WERI-Rb-1 (cell line): ENCODE measurements at regions not wholly inside any gene's neighbourhood (a gene's known extent, or its start where the extent isn't known, plus 50 kb on each side); places are given as distances from the start of the nearest gene placed in this dataset.

Experiments
- DNase-seq: peaks from one replicate; pipeline ENCODE4 v3.0.0-alpha.2; 2020
- H3K27ac ChIP-seq: fragments of 250-450 bp; sonication (Bioruptor Pico); 2 replicates; pipeline ENCODE4 v1.5.1; 2020; ENCODE audit warnings: mild to moderate bottlenecking, moderate library complexity
- H3K27me3 ChIP-seq: fragments of 250-450 bp; sonication (Bioruptor Pico); 2 replicates; pipeline ENCODE4 v1.5.1; 2021; ENCODE audit warnings: mild to moderate bottlenecking, low read depth, moderate library complexity; ENCODE audit not compliant: insufficient read depth, severe bottlenecking
- H3K36me3 ChIP-seq: fragments of 250-450 bp; sonication (Bioruptor Pico); 2 replicates; pipeline ENCODE4 v1.5.1; 2020; ENCODE audit warnings: mild to moderate bottlenecking, moderate library complexity
- H3K4me3 ChIP-seq: 2 replicates; pipeline ENCODE4 v1.5.1; 2011; ENCODE audit warnings: low read depth, mild to moderate bottlenecking, control low read depth, low read length
- H3K9me3 ChIP-seq: fragments of 250-450 bp; sonication (Bioruptor Pico); 2 replicates; pipeline ENCODE4 v1.5.1; 2021; ENCODE audit warnings: mild to moderate bottlenecking, moderate library complexity; ENCODE audit not compliant: severe bottlenecking
- TF ChIP-seq, protein P1 (sequence below): IDR thresholded peaks from 2 replicates; pipeline ENCODE4 v1.5.1; 2011; ENCODE audit warnings: low read depth, mild to moderate bottlenecking, control low read depth, inconsistent platforms, low read length

DNA sequence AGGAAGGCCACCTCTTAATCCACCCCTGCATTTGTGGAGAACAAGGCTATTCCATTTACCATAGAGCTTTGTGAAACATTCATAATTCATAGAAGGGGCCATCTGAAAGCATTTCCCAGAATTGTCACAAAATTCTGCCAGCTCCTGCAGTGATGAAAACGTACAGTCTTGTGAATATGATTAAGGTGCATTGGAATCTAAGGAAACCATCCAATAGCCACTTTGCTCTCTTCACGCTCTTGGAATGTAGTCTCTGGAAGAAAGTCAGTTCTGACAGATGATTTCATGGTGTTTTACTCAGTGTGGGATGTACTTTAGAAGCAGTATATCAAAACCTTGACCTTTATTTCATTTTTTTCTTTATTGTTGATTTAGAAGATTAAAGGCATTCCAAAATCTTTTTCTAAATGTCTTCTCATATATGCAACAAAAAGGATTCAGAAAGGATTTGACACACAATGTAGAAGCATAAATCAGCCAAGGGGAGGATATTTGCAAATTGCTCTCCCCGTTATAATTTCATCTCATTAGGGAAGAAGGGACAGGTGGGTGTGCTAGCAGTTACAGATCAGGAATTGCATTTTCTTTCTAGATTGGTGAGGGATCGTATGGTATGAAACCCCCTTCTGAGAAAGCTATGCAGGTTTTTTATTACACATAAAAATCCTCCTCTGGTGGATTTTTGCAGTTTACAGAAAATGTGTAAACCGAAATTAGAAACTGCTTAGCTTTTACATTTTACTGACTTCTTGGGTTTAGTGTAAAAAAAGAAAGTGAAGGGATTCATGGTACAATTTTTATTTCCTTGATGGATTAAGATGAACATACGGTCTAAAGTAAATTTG is 390.2 kb downstream of the LRIG3 start:
- no peaks in the 10 kb centered on the region for H3K27me3 ChIP-seq
- H3K36me3 ChIP-seq = no peaks in the 10 kb centered on the region
- H3K4me3 ChIP-seq = no peak overlapping the region
- DNase-seq = no peak
- TF ChIP-seq, protein P1, sequence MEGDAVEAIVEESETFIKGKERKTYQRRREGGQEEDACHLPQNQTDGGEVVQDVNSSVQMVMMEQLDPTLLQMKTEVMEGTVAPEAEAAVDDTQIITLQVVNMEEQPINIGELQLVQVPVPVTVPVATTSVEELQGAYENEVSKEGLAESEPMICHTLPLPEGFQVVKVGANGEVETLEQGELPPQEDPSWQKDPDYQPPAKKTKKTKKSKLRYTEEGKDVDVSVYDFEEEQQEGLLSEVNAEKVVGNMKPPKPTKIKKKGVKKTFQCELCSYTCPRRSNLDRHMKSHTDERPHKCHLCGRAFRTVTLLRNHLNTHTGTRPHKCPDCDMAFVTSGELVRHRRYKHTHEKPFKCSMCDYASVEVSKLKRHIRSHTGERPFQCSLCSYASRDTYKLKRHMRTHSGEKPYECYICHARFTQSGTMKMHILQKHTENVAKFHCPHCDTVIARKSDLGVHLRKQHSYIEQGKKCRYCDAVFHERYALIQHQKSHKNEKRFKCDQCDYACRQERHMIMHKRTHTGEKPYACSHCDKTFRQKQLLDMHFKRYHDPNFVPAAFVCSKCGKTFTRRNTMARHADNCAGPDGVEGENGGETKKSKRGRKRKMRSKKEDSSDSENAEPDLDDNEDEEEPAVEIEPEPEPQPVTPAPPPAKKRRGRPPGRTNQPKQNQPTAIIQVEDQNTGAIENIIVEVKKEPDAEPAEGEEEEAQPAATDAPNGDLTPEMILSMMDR = no peak
- no peaks in the 10 kb centered on the region for H3K9me3 ChIP-seq
- H3K27ac ChIP-seq = no peak overlapping the region

DNA sequence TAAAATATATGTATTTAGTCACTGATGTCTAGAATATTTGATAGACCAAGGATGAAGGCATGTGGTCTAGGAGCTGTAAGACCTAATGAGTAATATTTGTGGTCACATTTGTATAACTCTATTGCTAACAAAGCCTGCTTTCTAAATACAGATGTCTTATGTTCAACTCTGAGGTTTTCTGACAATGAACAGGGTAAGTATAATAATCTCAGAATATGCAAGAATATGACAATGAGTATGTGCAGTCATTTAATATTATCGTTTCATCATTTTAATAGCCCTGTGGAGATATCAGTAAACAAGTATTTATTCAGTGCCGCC is 389.6 kb downstream of the LRIG3 start:
- no peaks in the 10 kb centered on the region for H3K36me3 ChIP-seq
- H3K27ac ChIP-seq = no peak overlapping the region
- no peak for DNase-seq
- no peaks in the 10 kb centered on the region for H3K27me3 ChIP-seq
- H3K4me3 ChIP-seq = no peak overlapping the region
- TF ChIP-seq, protein P1 = no peak
- H3K9me3 ChIP-seq = no peaks in the 10 kb centered on the region

DNA sequence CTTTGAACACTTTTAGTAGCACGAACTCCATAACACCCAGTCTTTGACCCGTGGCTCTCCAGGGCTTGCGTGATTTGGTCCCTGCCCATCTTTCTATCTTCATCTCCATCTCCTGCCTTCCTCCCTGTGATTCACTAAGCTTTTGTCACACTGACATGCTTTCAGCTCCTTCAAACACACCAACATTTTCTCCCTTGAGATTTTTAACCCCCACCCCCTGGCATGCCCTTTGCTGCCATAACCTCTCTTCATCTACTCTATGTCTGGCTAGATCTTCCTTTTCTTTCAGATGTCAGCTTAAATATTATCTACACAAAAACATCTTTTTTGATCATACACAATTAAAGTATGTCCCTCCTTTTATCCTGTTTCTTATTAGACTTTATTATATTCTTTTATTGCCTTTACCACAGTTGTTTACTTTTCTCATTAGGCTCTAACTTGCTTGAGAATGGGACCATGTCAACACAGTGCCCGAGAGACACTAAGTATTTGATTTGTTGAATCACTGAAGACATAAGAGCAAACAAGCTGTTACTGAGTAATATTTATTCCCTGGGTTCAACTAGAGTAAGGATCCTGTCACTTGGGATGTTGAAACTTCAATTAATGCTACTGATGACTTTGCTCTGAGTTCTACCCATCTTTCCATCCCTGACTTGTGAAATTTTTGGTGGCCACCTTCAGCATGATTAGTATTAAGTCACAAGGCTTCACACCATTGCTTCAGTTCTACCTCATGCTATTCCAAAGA is 387.3 kb downstream of the LRIG3 start:
- no peak for DNase-seq
- TF ChIP-seq, protein P1 = no peak
- H3K4me3 ChIP-seq = no peak overlapping the region
- H3K9me3 ChIP-seq = no peaks in the 10 kb centered on the region
- no peaks in the 10 kb centered on the region for H3K36me3 ChIP-seq
- H3K27me3 ChIP-seq = no peaks in the 10 kb centered on the region
- no peak overlapping the region for H3K27ac ChIP-seq

- H3K9me3 ChIP-seq = no peaks in the 10 kb centered on the region
- DNase-seq = no peak
- TF ChIP-seq, protein P1 = no peak
- no peaks in the 10 kb centered on the region for H3K27me3 ChIP-seq
- H3K27ac ChIP-seq = no peak overlapping the region
- no peak overlapping the region for H3K4me3 ChIP-seq
- H3K36me3 ChIP-seq = no peaks in the 10 kb centered on the region
Measured at GRCh38 chr12:58533652-58534051, 386.7 kb downstream of the LRIG3 start.

- H3K27me3 ChIP-seq = no peaks in the 10 kb centered on the region
- H3K36me3 ChIP-seq = no peaks in the 10 kb centered on the region
- no peak overlapping the region for H3K4me3 ChIP-seq
- TF ChIP-seq, protein P1 = no peak
- no peak overlapping the region for H3K27ac ChIP-seq
- H3K9me3 ChIP-seq = no peaks in the 10 kb centered on the region
- no peak for DNase-seq
Measured at GRCh38 chr12:58537278-58537677, 383.0 kb downstream of the LRIG3 start.
